ENCODE measurements at regions not wholly inside any gene's neighbourhood (a gene's known extent, or its start where the extent isn't known, plus 50 kb on each side); places are given as distances from the start of the nearest gene placed in this dataset.

DNA sequence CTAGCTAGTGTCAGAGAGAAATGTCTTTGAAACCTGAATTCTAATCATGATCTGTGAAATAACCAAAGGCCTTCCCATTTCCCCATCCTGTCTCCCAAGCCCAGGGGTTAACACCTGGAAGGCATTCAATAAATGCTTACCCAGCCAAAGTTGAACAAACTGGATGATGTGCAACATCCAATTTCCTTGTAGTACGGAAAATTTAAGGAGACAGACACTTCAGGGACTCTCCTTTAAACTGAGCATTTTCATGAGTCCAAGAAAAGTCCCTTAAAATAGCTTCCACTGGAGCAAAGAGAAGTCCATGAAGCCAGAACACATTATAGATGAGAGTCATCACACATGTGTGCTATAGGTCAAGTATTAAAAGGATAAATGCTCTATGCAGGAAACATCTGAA is 271.2 kb downstream of the RAB28 start:
- no peak for FAIRE-seq
- no peaks in the 10 kb centered on the region for H3K36me3 ChIP-seq (ENCODE audit: control insufficient read depth in 3 of 3, insufficient read depth in 2 of 3, low read depth in 1 of 3, low read length in 3 of 3)
- WGBS, 3 donors, result 83 to 92% (median 83%) methylated on average over 1 of the region's 1 CpG

DNA sequence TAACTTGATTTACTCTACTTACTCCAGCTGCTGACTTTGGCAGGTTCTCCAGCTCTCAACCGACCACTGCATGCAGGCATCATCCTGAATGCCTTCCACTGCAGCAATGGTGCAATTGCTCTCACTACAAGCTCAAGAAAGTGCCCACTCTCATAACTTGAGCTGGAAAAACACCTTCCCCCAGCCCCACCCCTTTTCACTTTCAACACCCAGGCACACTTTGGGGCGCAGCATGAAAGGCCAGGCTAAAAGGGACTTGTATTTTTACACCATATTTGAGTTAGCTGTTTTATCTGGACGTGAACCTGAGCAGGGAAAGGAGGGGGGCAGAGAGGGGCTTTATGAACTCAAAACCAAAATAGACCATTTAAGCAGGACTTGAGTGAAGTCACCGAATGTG is 274.5 kb downstream of the RAB28 start:
- H3K36me3 ChIP-seq (ENCODE audit: control insufficient read depth in 3 of 3, insufficient read depth in 2 of 3, low read depth in 1 of 3, low read length in 3 of 3), result no peaks in the 10 kb centered on the region
- FAIRE-seq, result no peak
- 76 to 80% (median 77%) methylated on average over 4 of the region's 4 CpGs for WGBS, 3 donors

More for the DNA sequence above, 271.2 kb downstream of the RAB28 start:
- Histone ChIP-seq H3K4me1 (ENCODE audit: control insufficient read depth in 3 of 3, insufficient read depth in 2 of 3, low read depth in 1 of 3, low read length in 2 of 3) (no peaks in the 10 kb centered on the region), H3K27ac (ENCODE audit: low read depth in 1 of 3, low read length in 2 of 3) (no peak overlapping the region), H3K4me3 (ENCODE audit: low read depth in 1 of 3, low read length in 3 of 3) (no peak overlapping the region), H3K9me3 (ENCODE audit: control insufficient read depth in 2 of 2, insufficient read depth in 1 of 2, low read depth in 1 of 2, low read length in 1 of 2) (peaks cover 0 to 4% of the 10 kb centered on the region in 2 donors), H3K27me3 (ENCODE audit: control insufficient read depth in 3 of 3, insufficient read depth in 3 of 3, low read length in 3 of 3) (no peaks in the 10 kb centered on the region)
- DNase-seq, result no peak

DNA sequence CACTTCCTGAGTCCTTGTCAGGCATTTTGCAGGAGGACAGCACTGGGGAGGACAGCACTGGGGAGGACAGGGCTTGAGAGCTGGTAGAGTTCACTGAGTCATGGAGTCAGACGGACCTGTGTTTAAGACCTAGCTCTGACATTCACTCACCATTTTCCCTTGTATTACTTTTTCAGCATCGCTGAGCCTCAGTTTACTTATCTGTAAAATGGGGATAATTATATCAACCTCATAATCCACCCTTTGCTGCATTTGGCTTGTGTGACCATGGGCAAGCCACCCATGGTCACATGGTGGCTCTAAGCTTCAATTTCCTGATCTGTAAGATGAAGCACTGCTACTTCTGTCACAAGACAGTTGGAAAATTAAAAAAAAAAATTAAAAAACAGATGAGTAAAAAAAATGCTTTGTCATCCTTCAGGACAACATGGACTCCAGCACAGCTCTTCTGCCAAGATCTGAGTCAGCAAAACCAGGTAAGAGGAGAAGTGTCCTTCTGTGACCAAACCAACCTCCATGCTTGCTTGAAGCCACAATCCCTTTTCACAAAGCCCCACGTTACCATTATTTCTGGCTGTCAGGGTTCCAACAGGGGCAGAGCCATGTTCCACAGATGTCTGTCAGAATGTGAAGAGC is 275.5 kb downstream of the RAB28 start:
- Histone ChIP-seq H3K4me1 (ENCODE audit: control insufficient read depth in 3 of 3, insufficient read depth in 2 of 3, low read depth in 1 of 3, low read length in 2 of 3) (no peaks in the 10 kb centered on the region), H3K9me3 (ENCODE audit: control insufficient read depth in 2 of 2, insufficient read depth in 1 of 2, low read depth in 1 of 2, low read length in 1 of 2) (no peaks in the 10 kb centered on the region), H3K27me3 (ENCODE audit: control insufficient read depth in 3 of 3, insufficient read depth in 3 of 3, low read length in 3 of 3) (no peaks in the 10 kb centered on the region), H3K36me3 (ENCODE audit: control insufficient read depth in 3 of 3, insufficient read depth in 2 of 3, low read depth in 1 of 3, low read length in 3 of 3) (no peaks in the 10 kb centered on the region), H3K27ac (ENCODE audit: low read depth in 1 of 3, low read length in 2 of 3) (no peak overlapping the region), H3K4me3 (ENCODE audit: low read depth in 1 of 3, low read length in 3 of 3) (no peak overlapping the region)
- no peak for DNase-seq
- WGBS, 3 donors, result 90 to 96% (median 92%) methylated on average over 3 of the region's 3 CpGs
- no peak for FAIRE-seq

More for the DNA sequence above, 274.5 kb downstream of the RAB28 start:
- Histone ChIP-seq H3K9me3 (ENCODE audit: control insufficient read depth in 2 of 2, insufficient read depth in 1 of 2, low read depth in 1 of 2, low read length in 1 of 2) (no peaks in the 10 kb centered on the region), H3K27ac (ENCODE audit: low read depth in 1 of 3, low read length in 2 of 3) (no peak overlapping the region), H3K27me3 (ENCODE audit: control insufficient read depth in 3 of 3, insufficient read depth in 3 of 3, low read length in 3 of 3) (no peaks in the 10 kb centered on the region), H3K4me3 (ENCODE audit: low read depth in 1 of 3, low read length in 3 of 3) (no peak overlapping the region), H3K4me1 (ENCODE audit: control insufficient read depth in 3 of 3, insufficient read depth in 2 of 3, low read depth in 1 of 3, low read length in 2 of 3) (no peaks in the 10 kb centered on the region)
- DNase-seq, result no peak

DNA sequence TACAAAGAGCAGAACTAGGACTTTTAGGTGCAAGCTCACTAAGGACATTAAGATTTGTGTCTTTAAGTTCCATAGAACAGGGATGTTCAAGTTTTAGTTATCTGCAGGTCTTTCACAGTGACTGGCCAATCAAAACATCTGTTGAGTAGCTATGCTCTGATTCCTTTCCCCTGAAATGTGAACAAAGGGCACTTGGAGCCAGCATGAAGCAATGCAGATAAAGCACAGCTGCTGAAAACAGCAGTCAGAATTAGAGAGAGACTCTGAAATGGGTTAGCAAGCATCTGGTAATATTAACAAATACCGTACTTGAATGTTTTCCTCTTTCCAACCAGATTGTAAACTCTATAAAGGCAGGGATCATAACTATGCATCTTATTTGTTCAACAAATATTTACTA is 276.9 kb downstream of the RAB28 start:
- DNase-seq (no peak), FAIRE-seq (no peak)
- no peaks in the 10 kb centered on the region for H3K4me1 ChIP-seq (ENCODE audit: control insufficient read depth in 3 of 3, insufficient read depth in 2 of 3, low read depth in 1 of 3, low read length in 2 of 3)
- H3K9me3 ChIP-seq (ENCODE audit: control insufficient read depth in 2 of 2, insufficient read depth in 1 of 2, low read depth in 1 of 2, low read length in 1 of 2), result no peaks in the 10 kb centered on the region
- H3K27me3 ChIP-seq (ENCODE audit: control insufficient read depth in 3 of 3, insufficient read depth in 3 of 3, low read length in 3 of 3), result no peaks in the 10 kb centered on the region
- WGBS, 3 donors, result 48 to 65% (median 58%) methylated on average over 1 of the region's 1 CpG
- no peak overlapping the region for H3K27ac ChIP-seq (ENCODE audit: low read depth in 1 of 3, low read length in 2 of 3)
- H3K36me3 ChIP-seq (ENCODE audit: control insufficient read depth in 3 of 3, insufficient read depth in 2 of 3, low read depth in 1 of 3, low read length in 3 of 3), result no peaks in the 10 kb centered on the region
- no peak overlapping the region for H3K4me3 ChIP-seq (ENCODE audit: low read depth in 1 of 3, low read length in 3 of 3)

DNA sequence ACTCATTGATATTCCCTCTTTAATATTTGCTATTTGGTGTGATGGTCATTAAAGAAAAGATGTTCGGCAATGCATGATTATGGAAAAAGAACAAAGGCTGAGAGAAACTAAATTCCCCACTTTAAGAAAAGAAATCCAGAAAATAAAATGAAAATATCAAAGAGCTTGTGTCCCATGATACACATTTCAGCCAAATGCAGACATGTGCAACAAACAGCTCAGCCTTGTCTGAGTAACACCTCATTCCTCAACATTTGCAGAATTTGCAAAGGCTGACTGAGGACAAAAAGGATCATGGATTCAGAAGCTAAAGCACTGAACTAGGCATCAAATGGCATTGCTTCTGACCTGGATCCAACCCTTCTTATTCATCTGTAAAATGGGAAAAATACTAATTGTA is 281.0 kb downstream of the RAB28 start:
- no peak for DNase-seq
- Histone ChIP-seq H3K4me3 (ENCODE audit: low read depth in 1 of 3, low read length in 3 of 3) (no peak overlapping the region), H3K27ac (ENCODE audit: low read depth in 1 of 3, low read length in 2 of 3) (no peak overlapping the region), H3K27me3 (ENCODE audit: control insufficient read depth in 3 of 3, insufficient read depth in 3 of 3, low read length in 3 of 3) (no peaks in the 10 kb centered on the region), H3K36me3 (ENCODE audit: control insufficient read depth in 3 of 3, insufficient read depth in 2 of 3, low read depth in 1 of 3, low read length in 3 of 3) (no peaks in the 10 kb centered on the region), H3K9me3 (ENCODE audit: control insufficient read depth in 2 of 2, insufficient read depth in 1 of 2, low read depth in 1 of 2, low read length in 1 of 2) (no peaks in the 10 kb centered on the region), H3K4me1 (ENCODE audit: control insufficient read depth in 3 of 3, insufficient read depth in 2 of 3, low read depth in 1 of 3, low read length in 2 of 3) (no peaks in the 10 kb centered on the region)
- no peak for FAIRE-seq
- WGBS, 3 donors, result 95 to 97% (median 95%) methylated on average over 1 of the region's 1 CpG

DNA sequence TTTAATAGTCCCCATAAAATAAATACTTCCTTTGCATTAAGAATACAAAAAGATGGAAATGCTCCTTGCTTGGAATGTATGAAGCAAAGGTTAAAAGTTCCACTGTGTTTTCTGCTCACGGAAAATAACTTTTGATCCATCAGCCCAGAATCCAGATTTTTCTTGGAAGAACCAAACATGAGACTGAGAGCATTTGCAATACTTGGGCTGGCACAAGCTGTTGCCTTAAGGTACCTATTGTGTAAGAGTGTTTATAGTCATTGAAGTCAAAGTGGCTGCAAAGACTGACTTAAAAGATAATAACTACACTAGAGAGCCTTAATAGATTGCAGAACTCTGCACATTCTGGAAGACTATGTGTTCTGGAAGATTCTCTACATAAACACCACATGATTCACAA is 281.4 kb downstream of the RAB28 start:
- no peaks in the 10 kb centered on the region for H3K36me3 ChIP-seq (ENCODE audit: control insufficient read depth in 3 of 3, insufficient read depth in 2 of 3, low read depth in 1 of 3, low read length in 3 of 3)
- H3K9me3 ChIP-seq (ENCODE audit: control insufficient read depth in 2 of 2, insufficient read depth in 1 of 2, low read depth in 1 of 2, low read length in 1 of 2), result no peaks in the 10 kb centered on the region
- FAIRE-seq (no peak), DNase-seq (no peak)
- 90 to 100% (median 91%) methylated on average over 1 of the region's 1 CpG for WGBS, 3 donors
- H3K4me1 ChIP-seq (ENCODE audit: control insufficient read depth in 3 of 3, insufficient read depth in 2 of 3, low read depth in 1 of 3, low read length in 2 of 3), result no peaks in the 10 kb centered on the region
- H3K4me3 ChIP-seq (ENCODE audit: low read depth in 1 of 3, low read length in 3 of 3), result no peak overlapping the region
- H3K27ac ChIP-seq (ENCODE audit: low read depth in 1 of 3, low read length in 2 of 3), result no peak overlapping the region
- H3K27me3 ChIP-seq (ENCODE audit: control insufficient read depth in 3 of 3, insufficient read depth in 3 of 3, low read length in 3 of 3), result no peaks in the 10 kb centered on the region

DNA sequence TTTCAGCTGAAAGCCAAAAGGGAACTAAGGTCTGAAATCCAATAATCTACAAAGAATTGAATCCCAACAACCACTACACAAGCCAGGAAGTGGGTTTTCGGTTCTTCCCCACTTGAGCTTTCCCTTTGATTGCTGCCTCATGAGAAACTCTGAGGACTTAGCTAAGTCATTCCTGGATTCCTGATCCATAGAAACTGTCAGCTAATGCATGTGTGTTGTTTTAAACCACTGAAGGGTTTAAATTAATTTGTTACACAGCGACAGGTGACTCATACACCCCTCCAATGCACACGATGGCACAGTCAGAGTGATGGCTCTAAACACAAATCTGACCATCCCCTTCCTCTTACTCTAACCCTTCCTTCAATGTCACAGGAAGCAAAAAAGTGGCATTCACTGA is 282.9 kb downstream of the RAB28 start:
- H3K27me3 ChIP-seq (ENCODE audit: control insufficient read depth in 3 of 3, insufficient read depth in 3 of 3, low read length in 3 of 3), result no peaks in the 10 kb centered on the region
- H3K9me3 ChIP-seq (ENCODE audit: control insufficient read depth in 2 of 2, insufficient read depth in 1 of 2, low read depth in 1 of 2, low read length in 1 of 2), result no peaks in the 10 kb centered on the region
- FAIRE-seq (no peak), DNase-seq (no peak)
- no peaks in the 10 kb centered on the region for H3K4me1 ChIP-seq (ENCODE audit: control insufficient read depth in 3 of 3, insufficient read depth in 2 of 3, low read depth in 1 of 3, low read length in 2 of 3)
- no peaks in the 10 kb centered on the region for H3K36me3 ChIP-seq (ENCODE audit: control insufficient read depth in 3 of 3, insufficient read depth in 2 of 3, low read depth in 1 of 3, low read length in 3 of 3)
- no peak overlapping the region for H3K27ac ChIP-seq (ENCODE audit: low read depth in 1 of 3, low read length in 2 of 3)
- 83 to 92% (median 87%) methylated on average over 3 of the region's 3 CpGs for WGBS, 3 donors
- no peak overlapping the region for H3K4me3 ChIP-seq (ENCODE audit: low read depth in 1 of 3, low read length in 3 of 3)

DNA sequence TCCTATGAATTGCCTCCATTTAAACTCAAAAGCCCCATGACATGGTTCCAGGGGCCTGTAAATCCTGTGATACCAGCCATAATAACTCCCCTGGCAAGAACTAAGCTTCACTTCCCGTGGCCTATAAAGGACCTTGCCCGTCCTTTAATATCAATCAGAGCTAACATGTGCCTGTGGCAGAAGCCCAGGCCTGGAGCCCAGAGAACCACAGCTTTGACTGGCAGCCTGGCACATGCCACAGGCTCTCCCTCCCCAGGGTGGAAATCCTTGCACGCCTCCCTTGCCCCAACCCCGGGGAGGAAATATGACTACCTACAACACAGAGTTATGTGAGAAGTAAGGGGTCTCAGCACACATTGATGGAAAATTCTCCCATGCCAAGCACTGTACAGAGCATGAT is 287.4 kb downstream of the RAB28 start:
- H3K36me3 ChIP-seq (ENCODE audit: control insufficient read depth in 3 of 3, insufficient read depth in 2 of 3, low read depth in 1 of 3, low read length in 3 of 3), result no peaks in the 10 kb centered on the region
- no peaks in the 10 kb centered on the region for H3K4me1 ChIP-seq (ENCODE audit: control insufficient read depth in 3 of 3, insufficient read depth in 2 of 3, low read depth in 1 of 3, low read length in 2 of 3)
- 67 to 90% (median 88%) methylated on average over 4 of the region's 4 CpGs for WGBS, 3 donors
- no peaks in the 10 kb centered on the region for H3K27me3 ChIP-seq (ENCODE audit: control insufficient read depth in 3 of 3, insufficient read depth in 3 of 3, low read length in 3 of 3)
- DNase-seq (no peak), FAIRE-seq (no peak)
- no peak overlapping the region for H3K27ac ChIP-seq (ENCODE audit: low read depth in 1 of 3, low read length in 2 of 3)
- no peak overlapping the region for H3K4me3 ChIP-seq (ENCODE audit: low read depth in 1 of 3, low read length in 3 of 3)
- peaks cover 0 to 3% of the 10 kb centered on the region in 2 donors for H3K9me3 ChIP-seq (ENCODE audit: control insufficient read depth in 2 of 2, insufficient read depth in 1 of 2, low read depth in 1 of 2, low read length in 1 of 2)

DNA sequence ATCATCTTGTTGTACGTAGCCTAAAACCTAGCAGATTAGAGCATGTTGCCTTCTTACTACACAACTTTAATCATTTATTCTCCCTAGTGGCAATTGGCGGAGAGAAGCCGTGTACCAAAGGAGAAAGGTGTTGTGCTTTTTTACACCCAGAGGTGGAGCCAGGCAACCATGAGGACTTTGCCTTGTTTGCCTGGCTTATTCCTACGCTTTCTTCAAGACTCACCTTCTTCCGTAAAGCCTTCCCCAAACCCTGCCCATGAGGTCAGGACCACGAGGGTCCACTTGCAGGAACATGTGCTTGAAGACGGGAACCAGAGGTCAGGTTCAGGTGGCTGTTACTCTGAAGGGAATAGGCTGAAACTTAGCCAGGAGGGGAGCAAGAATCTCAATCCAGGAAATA is 290.5 kb downstream of the RAB28 start:
- no peaks in the 10 kb centered on the region for H3K27me3 ChIP-seq (ENCODE audit: control insufficient read depth in 3 of 3, insufficient read depth in 3 of 3, low read length in 3 of 3)
- FAIRE-seq (no peak), DNase-seq (peak in 1 of 2 donors; percentile 12)
- no peak overlapping the region for H3K27ac ChIP-seq (ENCODE audit: low read depth in 1 of 3, low read length in 2 of 3)
- H3K9me3 ChIP-seq (ENCODE audit: control insufficient read depth in 2 of 2, insufficient read depth in 1 of 2, low read depth in 1 of 2, low read length in 1 of 2), result peaks cover 0 to 3% of the 10 kb centered on the region in 2 donors
- H3K4me1 ChIP-seq (ENCODE audit: control insufficient read depth in 3 of 3, insufficient read depth in 2 of 3, low read depth in 1 of 3, low read length in 2 of 3), result no peaks in the 10 kb centered on the region
- H3K4me3 ChIP-seq (ENCODE audit: low read depth in 1 of 3, low read length in 3 of 3), result no peak overlapping the region
- H3K36me3 ChIP-seq (ENCODE audit: control insufficient read depth in 3 of 3, insufficient read depth in 2 of 3, low read depth in 1 of 3, low read length in 3 of 3), result no peaks in the 10 kb centered on the region
- WGBS, 3 donors, result 78 to 87% (median 86%) methylated on average over 7 of the region's 7 CpGs

Measured in small intestine (tissue), 7 donors.